Sigmoid colon (tissue), 4 donors: ENCODE measurements at regions not wholly inside any gene's neighbourhood (a gene's known extent, or its start where the extent isn't known, plus 50 kb on each side); places are given as distances from the start of the nearest gene placed in this dataset.

ENCODE experiments used
- EP300 ChIP-seq, 4 donors: sonication (generic); formaldehyde crosslinking; IDR thresholded peaks; one replicate each; pipeline ENCODE4 v1.6.1; 2017; ENCODE audit warnings: antibody characterized with exemption in 4 of 4
- POLR2A ChIP-seq, 2 donors: fragments of 450-650 bp; IDR thresholded peaks; one replicate each; pipeline ENCODE4 v1.6.1; 2016; ENCODE audit warnings: antibody characterized with exemption in 2 of 2, mild to moderate bottlenecking in 2 of 2, moderate library complexity in 2 of 2
- POLR2AphosphoS5 ChIP-seq, 4 donors: sonication (generic); formaldehyde crosslinking; IDR thresholded peaks; one replicate each; pipeline ENCODE4 v1.6.1; 2017; ENCODE audit warnings: antibody characterized with exemption in 4 of 4
- TF ChIP-seq, protein P1 (sequence below), 4 experiments: fragments of 450-650 bp in 3 of 4; fragments of 200-600 bp in 1 of 4; IDR thresholded peaks; one replicate each; pipeline ENCODE4 v1.5.1; 2016 to 2019; ENCODE audit warnings: antibody characterized with exemption in 4 of 4, mild to moderate bottlenecking in 3 of 4, moderate library complexity in 2 of 4

GRCh38 chr6:40854592-40854991, 184.4 kb downstream of the UNC5CL start:
- TF ChIP-seq POLR2AphosphoS5 (IDR thresholded peaks at IDR 0.05) (no peak), POLR2A (IDR thresholded peaks at IDR 0.05) (no peak), EP300 (IDR thresholded peaks at IDR 0.05) (no peak)
- TF ChIP-seq, protein P1, sequence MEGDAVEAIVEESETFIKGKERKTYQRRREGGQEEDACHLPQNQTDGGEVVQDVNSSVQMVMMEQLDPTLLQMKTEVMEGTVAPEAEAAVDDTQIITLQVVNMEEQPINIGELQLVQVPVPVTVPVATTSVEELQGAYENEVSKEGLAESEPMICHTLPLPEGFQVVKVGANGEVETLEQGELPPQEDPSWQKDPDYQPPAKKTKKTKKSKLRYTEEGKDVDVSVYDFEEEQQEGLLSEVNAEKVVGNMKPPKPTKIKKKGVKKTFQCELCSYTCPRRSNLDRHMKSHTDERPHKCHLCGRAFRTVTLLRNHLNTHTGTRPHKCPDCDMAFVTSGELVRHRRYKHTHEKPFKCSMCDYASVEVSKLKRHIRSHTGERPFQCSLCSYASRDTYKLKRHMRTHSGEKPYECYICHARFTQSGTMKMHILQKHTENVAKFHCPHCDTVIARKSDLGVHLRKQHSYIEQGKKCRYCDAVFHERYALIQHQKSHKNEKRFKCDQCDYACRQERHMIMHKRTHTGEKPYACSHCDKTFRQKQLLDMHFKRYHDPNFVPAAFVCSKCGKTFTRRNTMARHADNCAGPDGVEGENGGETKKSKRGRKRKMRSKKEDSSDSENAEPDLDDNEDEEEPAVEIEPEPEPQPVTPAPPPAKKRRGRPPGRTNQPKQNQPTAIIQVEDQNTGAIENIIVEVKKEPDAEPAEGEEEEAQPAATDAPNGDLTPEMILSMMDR (IDR thresholded peaks at IDR 0.05) = no peak
